ENCODE measurements at regions not wholly inside any gene's neighbourhood (a gene's known extent, or its start where the extent isn't known, plus 50 kb on each side); places are given as distances from the start of the nearest gene placed in this dataset.

DNA sequence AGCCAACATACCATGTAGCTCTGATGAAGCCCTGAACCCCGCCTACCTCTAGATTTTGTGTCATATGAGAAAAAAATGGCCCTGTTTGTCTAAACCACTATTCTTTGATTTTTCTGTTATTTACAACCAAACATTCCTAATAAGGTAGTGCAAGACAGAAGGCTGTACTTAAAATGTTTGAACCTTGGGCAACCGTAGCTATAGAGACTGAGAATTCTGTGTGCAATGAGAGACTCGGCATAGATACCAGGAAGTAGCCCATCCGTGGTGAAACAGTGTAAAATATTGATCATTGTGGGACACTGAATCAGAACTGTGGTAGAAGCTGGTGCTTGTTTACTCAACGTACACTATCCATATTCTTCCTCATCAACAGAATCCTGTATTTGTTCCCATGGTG is 86.5 kb upstream of the TMCC3 start:
- TF ChIP-seq, protein P1, sequence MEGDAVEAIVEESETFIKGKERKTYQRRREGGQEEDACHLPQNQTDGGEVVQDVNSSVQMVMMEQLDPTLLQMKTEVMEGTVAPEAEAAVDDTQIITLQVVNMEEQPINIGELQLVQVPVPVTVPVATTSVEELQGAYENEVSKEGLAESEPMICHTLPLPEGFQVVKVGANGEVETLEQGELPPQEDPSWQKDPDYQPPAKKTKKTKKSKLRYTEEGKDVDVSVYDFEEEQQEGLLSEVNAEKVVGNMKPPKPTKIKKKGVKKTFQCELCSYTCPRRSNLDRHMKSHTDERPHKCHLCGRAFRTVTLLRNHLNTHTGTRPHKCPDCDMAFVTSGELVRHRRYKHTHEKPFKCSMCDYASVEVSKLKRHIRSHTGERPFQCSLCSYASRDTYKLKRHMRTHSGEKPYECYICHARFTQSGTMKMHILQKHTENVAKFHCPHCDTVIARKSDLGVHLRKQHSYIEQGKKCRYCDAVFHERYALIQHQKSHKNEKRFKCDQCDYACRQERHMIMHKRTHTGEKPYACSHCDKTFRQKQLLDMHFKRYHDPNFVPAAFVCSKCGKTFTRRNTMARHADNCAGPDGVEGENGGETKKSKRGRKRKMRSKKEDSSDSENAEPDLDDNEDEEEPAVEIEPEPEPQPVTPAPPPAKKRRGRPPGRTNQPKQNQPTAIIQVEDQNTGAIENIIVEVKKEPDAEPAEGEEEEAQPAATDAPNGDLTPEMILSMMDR (IDR thresholded peaks at IDR 0.05) = no peak
- TF ChIP-seq POLR2A (IDR thresholded peaks at IDR 0.05) = no peak

Data from suprapubic skin (tissue), 3 donors.